Endothelial cell of umbilical vein (primary cell): ENCODE measurements at regions not wholly inside any gene's neighbourhood (a gene's known extent, or its start where the extent isn't known, plus 50 kb on each side); places are given as distances from the start of the nearest gene placed in this dataset.

Source experiments
- CTCF ChIP-seq, 2 donors: IDR thresholded peaks; 1 replicate in 1 of 2; 2 replicates in 1 of 2; pipeline ENCODE4 v1.5.1; 2011; ENCODE audit warnings: low read length in 2 of 2, mild to moderate bottlenecking in 2 of 2, moderate library complexity in 2 of 2, control low read depth in 1 of 2, inconsistent platforms in 1 of 2, low read depth in 1 of 2; ENCODE audit not compliant: insufficient read depth in 1 of 2; ENCODE audit errors: extremely low read depth in 1 of 2
- POLR2A ChIP-seq: IDR thresholded peaks from 2 replicates; pipeline ENCODE4 v1.6.1; 2012; ENCODE audit warnings: low read depth, mild to moderate bottlenecking, control low read depth, low read length

- TF ChIP-seq CTCF (IDR thresholded peaks at IDR 0.05; ENCODE audit: extremely low read depth in 1 of 2, insufficient read depth in 1 of 2, low read depth in 1 of 2, low read length in 2 of 2) (no peak), POLR2A (no peak)
Measured at GRCh38 chr1:99507906-99508732, 137.8 kb upstream of the PALMD start.
